SK-N-DZ (cell line): ENCODE measurements at regions not wholly inside any gene's neighbourhood (a gene's known extent, or its start where the extent isn't known, plus 50 kb on each side); places are given as distances from the start of the nearest gene placed in this dataset.

ENCODE experiments used
- DNase-seq: peaks from one replicate; pipeline ENCODE4 v3.0.0-alpha.2; 2015; ENCODE audit warnings: low spot score

DNA sequence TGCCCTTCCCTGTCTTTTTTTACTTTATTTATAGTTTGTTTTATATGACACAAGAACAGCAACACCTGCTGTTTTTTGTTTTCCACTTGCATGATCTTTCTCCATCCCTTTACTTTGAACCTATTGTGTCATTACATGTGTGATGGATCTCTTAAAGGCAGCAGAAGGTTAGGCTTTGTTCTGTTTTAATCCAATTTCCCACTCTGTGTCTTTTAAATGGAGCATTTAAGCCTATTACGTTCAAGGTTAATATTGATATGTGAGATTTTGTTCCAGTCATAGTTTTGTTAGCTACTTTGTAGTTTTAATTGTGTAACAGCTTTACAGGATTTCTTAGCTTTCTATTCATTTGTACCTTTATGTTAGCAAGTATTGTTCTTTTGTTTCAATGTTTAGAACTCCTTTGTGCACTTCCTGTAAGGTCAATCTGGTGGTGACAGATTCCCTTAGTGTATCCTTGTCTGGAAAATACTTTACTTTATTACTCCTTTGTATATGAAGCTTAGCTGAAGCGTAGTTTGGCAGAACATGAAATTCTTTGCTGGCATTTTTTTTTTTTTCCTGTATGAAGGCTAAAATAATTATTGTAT, 1443.0 kb upstream of the LRRTM1 start:
- no peak for DNase-seq

DNA sequence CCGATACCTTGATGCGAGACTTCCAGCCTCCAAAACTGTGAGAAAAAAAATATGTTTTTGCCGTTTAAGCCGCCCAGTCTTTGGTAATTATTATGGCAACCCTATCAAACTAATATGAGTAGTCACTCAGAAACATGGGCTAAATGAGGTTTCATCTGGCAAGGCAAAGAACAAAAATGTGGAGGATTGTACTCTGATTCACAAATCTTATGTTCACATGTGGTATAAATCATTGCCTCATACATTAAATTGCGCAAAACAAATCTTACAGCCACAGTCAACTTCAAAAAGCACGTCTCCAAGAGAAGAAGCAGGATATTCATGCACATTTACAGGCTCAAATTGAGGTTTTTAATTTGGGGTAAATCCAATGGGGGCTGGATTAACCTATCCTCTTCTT, 1435.4 kb upstream of the LRRTM1 start:
- DNase-seq: no peak

DNA sequence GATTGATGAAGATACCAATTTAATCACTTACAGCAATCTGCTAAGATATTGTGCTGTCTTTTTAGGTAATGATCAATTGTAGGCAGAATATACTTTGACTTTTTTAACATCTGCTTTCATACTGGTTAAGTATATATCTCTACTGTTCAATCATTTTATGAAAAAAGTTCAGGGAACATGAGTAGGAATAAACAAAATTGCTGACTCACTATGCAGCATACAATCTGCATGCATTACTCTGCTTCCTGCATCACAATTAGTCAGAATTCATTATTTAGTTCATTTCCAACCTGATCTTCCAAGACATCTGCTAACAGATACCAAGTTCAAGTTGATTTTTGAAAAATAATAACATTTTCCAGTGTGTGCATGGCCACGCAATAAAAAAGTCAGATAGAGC, 1430.4 kb upstream of the LRRTM1 start:
- no peak for DNase-seq

DNA sequence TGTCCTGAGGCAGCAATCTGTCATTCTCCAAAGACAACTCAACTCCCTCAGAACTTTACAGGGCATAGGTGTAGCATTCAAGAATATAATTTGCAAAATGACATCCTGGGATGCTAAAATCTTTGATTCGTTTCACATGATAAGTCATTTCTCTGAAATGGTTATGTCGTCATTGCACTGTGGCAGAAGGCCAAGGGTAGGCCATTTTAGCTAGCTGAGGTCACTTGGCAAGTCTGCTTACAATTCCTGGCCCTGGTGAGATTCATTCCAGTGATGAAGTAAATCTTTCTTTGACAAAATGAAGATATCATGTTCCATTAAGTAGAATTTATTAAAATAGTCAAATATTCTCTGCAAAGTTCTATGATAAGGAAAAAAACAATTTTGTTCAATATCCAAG, 1410.3 kb upstream of the LRRTM1 start:
- DNase-seq: no peak

DNA sequence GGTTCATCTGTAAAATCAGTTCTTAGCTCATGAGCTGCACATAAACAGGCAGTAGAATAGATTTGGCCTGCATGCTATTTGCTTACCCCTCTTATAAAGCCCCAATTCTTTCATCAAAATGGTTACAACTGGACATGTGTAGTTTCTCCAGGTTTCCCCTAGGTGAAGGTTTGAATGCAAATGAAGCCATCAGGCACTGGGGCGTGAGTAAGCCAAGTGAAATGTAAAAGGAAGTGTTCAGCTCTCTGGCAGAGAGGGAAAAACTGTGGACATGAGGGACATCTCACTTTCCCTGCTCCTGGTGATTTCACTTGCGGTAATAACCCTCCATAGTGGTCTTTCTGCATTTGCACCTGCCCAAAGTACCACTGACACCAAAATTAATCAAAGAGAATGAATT, 1402.3 kb upstream of the LRRTM1 start:
- no peak for DNase-seq

DNA sequence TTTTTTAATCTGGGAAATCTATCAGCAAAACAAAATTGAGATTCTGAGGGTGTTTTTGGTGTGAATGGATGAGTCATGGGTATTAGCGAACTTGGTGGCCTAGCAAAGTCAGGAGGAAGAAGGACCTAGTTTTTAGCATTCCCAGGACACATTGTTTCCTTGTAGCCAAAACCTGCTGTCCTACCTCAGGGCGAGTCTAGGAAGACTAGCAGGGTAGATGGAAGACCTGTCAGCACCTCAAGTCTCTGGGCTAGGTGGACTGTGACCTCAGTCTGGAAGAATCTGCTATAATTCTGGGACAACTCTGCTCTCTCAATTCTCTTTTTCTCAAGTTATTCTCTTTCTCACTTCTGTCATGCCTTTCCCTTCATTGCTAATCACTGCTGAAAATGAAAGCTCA, 1399.3 kb upstream of the LRRTM1 start:
- DNase-seq: no peak

DNA sequence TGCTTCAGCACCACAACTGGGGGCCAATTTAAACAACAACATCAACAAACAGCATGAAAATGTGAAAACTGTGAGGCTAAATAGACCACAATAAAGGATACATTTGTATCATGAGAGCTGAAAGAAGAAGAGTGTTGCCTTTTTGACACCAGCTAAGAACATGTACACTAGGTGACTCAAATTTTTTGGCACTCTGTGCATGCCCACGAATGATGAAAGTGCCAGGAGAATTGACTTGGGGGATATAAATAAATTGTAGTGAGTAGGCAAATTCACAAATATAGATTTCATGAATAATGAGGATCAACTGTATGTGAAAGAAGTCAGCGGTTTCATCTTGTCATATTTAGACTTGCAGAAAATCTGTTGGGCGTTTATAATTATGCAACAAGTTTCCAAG, 1388.0 kb upstream of the LRRTM1 start:
- DNase-seq: no peak

DNA sequence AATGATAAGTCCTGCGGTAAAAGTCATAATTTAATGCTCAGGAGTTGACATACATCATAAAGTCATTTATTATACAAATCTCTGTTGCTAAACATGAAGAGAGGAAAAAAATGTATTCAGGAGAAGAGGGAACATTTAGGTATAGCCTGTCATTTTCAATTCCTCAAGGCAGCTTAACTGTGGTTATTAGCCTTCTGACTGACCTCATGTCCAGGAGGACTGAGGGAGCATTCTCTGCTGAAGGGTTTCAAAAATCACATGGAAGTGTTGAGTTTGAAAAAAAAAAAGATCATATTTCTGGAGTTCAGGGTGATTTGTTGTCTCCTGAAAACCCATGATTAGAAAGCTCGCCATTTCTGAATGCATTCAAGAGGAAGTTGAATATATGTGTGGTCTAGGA, 1371.1 kb upstream of the LRRTM1 start:
- DNase-seq: no peak

DNA sequence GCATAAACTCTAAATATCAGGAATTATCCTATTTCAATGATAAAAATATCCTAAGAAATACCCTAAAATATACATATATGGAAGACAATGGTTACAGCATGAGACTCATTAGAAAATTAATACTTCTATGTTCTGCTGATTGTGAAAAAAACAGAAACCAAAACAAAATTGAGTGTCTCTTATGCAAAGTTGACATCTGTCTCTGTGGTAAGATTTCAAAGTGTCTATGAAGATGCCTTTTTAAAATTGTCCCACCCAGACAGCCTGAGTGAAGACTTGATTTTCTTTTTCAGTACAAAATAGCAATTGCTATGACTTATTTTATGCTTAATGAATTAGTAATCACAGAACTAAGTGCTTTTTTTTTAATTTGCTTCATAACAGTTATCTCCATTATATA, 1368.4 kb upstream of the LRRTM1 start:
- no peak for DNase-seq

DNA sequence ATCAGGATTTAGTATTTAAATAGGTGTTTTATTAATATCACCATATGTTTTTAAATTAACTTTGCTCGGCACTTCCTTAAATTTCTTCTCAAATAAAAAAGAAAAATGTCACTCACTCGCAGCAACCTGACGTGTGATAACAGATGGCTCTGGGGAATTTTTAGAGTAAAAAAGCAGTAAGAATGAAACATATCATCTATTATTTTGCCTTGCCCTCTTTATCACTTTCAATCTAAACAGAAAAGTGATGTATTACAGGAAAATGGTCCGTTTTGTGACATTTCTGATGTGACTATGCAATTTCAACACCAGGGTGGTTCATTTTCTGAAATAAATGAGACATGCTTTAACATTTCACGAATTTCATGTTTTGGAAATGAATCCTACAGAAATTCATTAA, 1368.0 kb upstream of the LRRTM1 start:
- DNase-seq: no peak

DNA sequence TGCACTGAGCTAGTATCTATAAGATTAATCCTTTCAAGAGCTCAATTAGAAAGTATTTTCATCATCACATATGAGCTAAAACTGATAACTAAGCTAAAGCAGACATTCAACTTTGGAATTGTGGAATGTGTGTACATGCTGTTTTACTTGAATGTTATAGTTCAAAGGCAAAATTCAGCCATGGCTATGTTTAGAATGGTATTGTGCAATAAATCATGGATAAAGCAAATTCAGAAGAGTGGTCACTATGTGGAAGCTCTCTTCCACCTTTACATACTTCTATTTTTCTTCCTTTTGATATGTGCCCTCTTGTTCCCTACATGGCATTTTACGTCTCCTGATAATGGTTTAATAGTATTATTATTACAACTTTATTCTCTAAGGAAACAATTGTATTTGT, 1366.3 kb upstream of the LRRTM1 start:
- DNase-seq: no peak

DNA sequence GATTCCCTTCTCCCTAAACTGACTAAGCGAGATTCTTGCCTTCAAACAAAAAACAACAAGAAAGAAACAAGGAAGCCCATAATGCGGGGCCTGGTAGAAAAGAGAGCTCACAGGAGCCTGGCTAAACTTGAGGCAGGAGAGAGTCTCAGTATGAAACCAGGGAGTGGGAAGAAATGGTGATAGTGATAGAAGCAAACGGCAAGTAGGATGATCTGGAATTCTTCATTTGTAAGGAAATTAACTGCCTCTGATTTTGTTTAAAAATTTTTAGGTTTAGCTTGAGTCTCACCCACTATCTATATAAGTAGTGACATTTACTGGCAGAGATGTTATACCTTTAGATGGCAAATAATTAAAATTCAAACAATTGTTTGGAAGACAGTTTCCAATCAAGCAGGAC, 1356.5 kb upstream of the LRRTM1 start:
- DNase-seq: no peak

DNA sequence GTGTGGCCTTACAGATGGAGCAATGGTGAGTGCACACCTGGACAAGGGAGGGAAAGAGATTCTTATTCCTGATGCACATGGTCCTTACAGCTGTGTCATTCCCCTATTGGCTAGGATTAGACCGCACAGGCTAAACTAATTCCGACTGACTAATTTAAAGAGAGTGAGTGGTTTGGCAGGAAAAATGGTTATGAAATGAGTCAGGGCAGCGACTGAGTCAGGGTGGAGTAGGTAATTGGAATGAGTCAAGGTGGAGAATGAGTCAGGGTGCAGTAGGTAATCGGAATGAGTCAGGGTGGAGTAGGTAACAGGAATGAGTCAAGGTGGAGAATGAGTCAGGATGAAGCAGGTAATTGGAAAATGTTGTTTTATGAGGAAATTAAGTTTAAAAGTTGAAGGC, 1353.7 kb upstream of the LRRTM1 start:
- DNase-seq: no peak

DNA sequence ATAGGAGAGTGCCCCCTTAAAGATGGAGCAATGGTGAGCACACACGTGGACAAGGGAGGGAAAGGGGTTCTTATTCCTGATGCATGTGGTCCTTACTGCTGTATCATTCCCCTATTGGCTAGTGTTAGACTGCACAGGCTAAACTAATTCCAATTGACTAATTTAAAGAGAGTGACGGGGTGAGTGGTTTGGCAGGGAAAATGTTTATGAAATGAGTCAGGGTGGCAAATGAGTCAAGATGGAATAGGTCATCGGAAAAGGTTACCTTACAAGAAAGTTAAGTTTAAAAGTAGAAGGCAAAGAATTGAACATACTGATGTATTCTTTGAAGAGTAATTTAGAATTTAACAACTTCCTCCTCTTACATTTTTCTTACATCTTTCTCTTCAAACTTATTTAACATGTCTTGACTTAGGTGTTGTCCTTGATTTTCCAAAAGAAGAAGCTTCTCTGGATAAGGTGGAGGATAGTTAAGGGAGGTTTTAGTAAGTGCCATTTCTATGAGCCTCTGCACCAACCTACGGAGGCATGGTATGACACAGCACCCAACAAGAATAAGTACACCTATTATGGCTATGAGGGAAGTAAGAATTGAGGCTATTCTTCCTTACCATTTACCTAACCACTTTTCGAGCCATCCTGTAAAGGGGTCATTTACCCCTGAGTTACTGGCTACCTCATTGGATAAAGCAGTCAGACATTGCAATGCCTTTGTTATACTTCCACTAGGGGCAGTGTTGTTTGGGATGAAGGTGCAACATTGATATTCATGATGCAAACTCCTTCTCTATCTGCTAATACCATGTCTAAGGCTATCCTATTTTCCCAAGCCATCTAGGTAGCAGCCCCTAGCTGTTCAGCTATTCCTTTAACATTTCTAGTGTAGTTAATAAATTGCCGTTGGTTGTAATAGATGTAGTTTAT, 1345.8 kb upstream of the LRRTM1 start:
- DNase-seq: no peak

DNA sequence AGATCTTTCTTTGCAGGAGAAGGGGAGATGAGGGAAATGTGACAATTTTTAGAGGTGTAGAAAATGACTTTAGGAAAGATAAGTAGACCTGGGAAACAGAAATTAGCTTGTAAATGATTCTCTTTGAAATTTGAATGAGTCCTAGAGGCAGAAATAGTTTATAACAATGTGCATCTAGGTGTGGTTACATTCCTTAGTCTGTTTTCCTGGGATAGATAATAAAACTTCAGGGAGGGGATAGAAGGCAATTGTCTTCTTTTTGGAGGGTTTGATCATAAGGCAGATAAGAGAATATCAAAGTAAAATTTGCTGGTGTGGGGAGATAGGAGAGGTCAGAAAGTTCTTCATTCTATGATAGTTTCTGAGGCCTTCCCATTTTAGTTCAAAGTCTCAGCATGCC, 1344.3 kb upstream of the LRRTM1 start:
- DNase-seq: no peak

DNA sequence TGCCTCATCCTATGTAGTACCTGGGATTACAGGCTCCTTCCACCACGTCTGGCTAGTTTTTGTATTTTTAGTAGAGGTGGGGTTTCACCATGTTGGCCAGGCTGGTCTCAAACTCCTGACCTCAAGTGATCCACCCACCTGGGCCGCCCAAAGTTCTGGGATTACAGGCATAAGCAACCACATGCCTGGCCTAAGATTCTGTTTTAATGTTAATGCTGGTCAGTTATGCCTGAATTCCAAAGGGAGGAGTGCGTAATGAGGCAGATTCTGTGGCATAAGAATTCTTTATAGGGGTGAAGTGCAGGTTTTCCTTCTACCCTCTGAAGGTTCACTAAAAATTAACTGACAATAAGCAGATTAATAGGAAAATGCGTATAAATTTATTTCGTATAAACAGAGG, 1343.8 kb upstream of the LRRTM1 start:
- no peak for DNase-seq

DNA sequence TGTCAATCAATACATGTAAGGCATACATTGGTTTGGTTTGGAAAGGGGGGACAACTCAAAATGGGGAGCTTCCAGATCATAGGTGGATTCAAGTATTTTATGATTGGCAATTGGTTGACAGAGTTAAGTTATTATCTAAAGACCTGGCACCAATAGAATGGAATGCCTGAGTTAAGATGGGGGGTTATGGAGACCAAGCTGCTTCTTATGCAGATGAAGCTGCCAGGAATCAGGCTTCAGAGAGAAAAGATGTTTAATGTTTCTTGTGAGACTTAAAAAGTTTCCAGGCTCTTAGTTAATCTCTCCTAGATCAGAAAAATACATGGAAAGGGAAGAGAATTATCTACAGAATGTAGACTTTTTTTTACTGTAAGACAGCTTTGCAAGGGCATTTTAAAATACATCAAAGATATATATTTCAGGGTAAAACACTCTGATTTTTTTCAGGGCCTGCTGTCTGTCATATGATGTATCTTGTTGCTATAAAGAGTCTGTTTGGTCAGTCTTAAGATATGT, 1343.2 kb upstream of the LRRTM1 start:
- DNase-seq: no peak

DNA sequence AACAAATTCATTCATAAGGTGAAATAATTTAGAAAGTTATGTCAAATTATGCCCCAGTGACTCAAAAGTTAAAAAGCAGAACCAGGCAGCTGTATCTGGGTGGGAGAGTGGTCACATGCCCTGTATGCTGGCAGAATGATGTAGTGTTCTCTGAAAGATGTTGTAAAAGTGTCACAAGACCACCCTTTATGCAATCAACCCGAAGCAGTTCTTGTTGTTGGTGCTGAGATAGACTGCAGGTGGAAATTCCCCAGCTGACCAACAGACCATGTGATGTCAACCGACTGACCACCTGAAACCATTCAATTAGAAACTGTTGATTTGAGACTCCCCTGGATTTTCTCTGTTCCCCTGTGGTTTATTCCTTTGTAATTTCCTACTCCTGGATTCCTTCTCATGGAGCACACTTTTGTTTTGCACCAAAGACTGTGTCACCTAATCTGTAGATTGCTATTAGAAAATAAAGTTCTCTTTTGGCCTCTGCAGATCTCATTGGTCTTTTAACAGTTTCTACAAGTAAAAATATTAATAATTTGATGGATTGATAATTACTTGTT, 1341.3 kb upstream of the LRRTM1 start:
- DNase-seq: no peak

DNA sequence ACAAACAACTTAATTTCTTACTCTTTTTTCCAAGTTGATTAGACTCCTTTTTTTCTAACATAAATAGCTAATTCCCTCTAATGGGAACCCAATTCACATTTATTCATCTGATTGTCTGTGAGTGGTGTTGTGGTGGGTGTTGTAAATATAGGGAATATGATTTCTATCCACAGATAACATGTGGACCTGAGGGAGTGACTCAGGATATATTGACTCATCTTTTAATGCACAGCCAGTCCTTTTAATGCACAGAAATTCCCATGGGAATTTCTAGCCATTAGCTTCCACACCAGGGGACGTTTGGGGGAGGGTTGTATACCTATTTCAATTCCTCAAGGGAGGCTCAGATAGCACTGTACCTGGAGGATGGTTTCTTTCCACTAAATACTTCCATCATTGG, 1339.6 kb upstream of the LRRTM1 start:
- DNase-seq: no peak

DNA sequence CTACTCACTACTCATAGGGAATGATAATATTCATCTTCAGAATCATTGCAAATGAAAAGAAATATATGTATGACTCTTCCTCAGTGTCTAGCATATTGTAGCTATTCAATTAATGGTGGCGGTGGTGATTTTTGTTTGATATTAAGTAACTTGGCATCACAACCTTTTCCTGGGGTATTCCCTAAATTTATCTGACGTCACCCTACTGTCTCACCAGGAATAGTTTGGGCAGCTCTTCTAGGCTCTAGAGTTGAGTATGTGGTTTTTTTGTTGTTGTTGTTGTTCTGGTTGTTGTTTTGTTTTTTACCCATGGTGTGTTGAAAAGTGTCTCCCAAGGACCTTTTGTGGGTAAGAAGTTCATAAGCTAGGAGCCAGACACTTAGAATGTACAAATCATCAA, 1320.3 kb upstream of the LRRTM1 start:
- no peak for DNase-seq

DNA sequence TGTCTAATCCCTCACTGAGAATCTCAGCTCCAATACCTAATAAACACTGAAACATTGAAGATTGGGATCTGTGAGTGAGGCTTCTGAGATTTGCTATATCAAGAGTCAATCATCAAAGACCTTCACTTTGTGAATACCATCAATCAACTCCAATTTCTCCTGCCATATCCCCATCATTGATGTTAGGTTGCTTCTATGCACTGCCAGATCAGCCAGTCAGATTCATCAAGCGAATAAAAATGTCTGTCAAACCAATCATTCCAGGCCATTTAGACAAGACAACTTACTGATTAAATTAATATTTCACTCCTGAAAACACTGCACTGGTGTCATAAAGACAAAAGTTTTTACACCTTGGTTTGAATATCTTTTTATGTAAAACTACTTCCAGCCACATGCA, 1295.5 kb upstream of the LRRTM1 start:
- no peak for DNase-seq

DNA sequence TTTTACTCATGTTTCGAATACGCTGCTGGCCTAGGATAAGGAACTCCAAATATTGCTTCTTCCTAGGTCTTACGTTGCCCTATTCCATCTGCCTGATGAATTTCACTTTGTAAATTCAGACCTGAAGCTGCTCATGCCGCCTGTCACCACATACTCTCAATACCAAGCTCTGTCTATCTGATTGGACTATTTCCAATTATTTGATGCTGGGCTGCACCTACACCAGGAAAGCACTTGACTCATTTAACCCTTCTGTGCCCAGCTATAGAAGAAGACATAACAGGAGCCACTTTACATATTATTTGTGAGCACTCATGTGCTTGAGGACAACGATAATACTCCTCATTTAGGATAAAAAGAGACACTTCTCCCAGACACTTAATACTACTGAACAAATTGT, 1293.9 kb upstream of the LRRTM1 start:
- peak; percentile 48 for DNase-seq

DNA sequence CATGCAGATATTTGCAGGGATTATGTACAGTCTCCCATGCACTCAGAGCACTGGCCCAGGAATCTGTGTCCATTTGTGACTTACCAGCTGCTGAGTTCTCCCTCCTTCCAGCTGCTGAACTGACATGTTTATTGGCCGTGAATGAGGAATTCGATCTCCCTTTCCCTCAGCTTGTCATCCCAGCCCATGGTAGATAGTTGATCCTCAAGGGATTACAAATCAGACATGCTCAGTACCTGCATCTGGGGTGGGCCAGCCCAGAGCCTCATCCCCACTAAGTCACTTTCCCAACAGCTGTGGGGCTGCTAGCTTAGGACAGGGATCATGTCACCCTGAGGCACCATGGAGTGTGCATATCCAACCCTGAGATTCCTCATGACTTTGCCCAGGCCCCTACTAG, 1284.9 kb upstream of the LRRTM1 start:
- DNase-seq: no peak
